ENCODE measurements at regions not wholly inside any gene's neighbourhood (a gene's known extent, or its start where the extent isn't known, plus 50 kb on each side); places are given as distances from the start of the nearest gene placed in this dataset.

- ChIA-PET CTCF (no interaction called here), POLR2A (no interaction called here)
- Histone ChIP-seq H3K27me3 (ENCODE audit: control insufficient read depth in 1 of 2, insufficient read depth in 2 of 2, low read length in 2 of 2) (no peaks in the 10 kb centered on the region), H3K36me3 (ENCODE audit: insufficient read depth, low read length) (no peaks in the 10 kb centered on the region), H3K4me1 (ENCODE audit: insufficient read depth, low read length) (no peaks in the 10 kb centered on the region), H3K4me3 (ENCODE audit: low read length) (no peak overlapping the region), H3K27ac (ENCODE audit: low read depth in 1 of 2, low read length in 2 of 2) (no peak overlapping the region), H3K9me3 (ENCODE audit: control insufficient read depth in 1 of 2, insufficient read depth in 1 of 2, low read length in 2 of 2) (peaks cover 0 to under 1% of the 10 kb centered on the region in 2 experiments)
- no peaks in the 10 kb centered on the region for H3K27me3 Mint-ChIP-seq
- H3K4me1 Mint-ChIP-seq (ENCODE audit: low read depth), result no peaks in the 10 kb centered on the region
- peaks cover 6% of the 10 kb centered on the region for H3K9me3 Mint-ChIP-seq
- intact Hi-C loops (cut with DNase I, micrococcal nuclease), result no loop called here
- H3K36me3 Mint-ChIP-seq (ENCODE audit: low read depth), result no peaks in the 10 kb centered on the region
- ATAC-seq (ENCODE audit: poor library complexity) (no peak), DNase-seq (no peak)
- no peak overlapping the region for H3K4me3 Mint-ChIP-seq
- H3K27ac Mint-ChIP-seq, result no peak overlapping the region
- TF ChIP-seq CTCF (IDR thresholded peaks at IDR 0.05), result no peak
Observed at GRCh38 chr5:158398360-158399201, 539.6 kb upstream of the CLINT1 start.

- Mint-ChIP-seq H3K4me3 (no peak overlapping the region), H3K9me3 (no peaks in the 10 kb centered on the region), H3K27ac (no peak overlapping the region), H3K4me1 (ENCODE audit: low read depth) (no peaks in the 10 kb centered on the region), H3K36me3 (ENCODE audit: low read depth) (no peaks in the 10 kb centered on the region), H3K27me3 (no peaks in the 10 kb centered on the region)
- no peak overlapping the region for H3K4me3 ChIP-seq (ENCODE audit: low read length)
- H3K27ac ChIP-seq (ENCODE audit: low read depth in 1 of 2, low read length in 2 of 2), result no peak overlapping the region
- POLR2A ChIA-PET, result no interaction called here
- no peaks in the 10 kb centered on the region for H3K4me1 ChIP-seq (ENCODE audit: insufficient read depth, low read length)
- DNase-seq (no peak), ATAC-seq (ENCODE audit: poor library complexity) (no peak)
- TF ChIP-seq CTCF (IDR thresholded peaks at IDR 0.05), result no peak
- H3K36me3 ChIP-seq (ENCODE audit: insufficient read depth, low read length), result no peaks in the 10 kb centered on the region
- no peaks in the 10 kb centered on the region for H3K9me3 ChIP-seq (ENCODE audit: control insufficient read depth in 1 of 2, insufficient read depth in 1 of 2, low read length in 2 of 2)
- intact Hi-C loops (cut with DNase I, micrococcal nuclease), result no loop called here
- CTCF ChIA-PET, result no interaction called here
- H3K27me3 ChIP-seq (ENCODE audit: control insufficient read depth in 1 of 2, insufficient read depth in 2 of 2, low read length in 2 of 2), result no peaks in the 10 kb centered on the region
Observed at GRCh38 chr5:158397278-158397677, 538.3 kb upstream of the CLINT1 start.

GRCh38 chr5:158394102-158394501, 535.2 kb upstream of the CLINT1 start:
- H3K4me3 ChIP-seq (ENCODE audit: low read length), result no peak overlapping the region
- H3K27ac ChIP-seq (ENCODE audit: low read depth in 1 of 2, low read length in 2 of 2), result no peak overlapping the region
- TF ChIP-seq CTCF (IDR thresholded peaks at IDR 0.05), result no peak
- ATAC-seq (ENCODE audit: poor library complexity) (no peak), DNase-seq (no peak)
- no peaks in the 10 kb centered on the region for H3K36me3 Mint-ChIP-seq (ENCODE audit: low read depth)
- no peaks in the 10 kb centered on the region for H3K4me1 Mint-ChIP-seq (ENCODE audit: low read depth)
- no peaks in the 10 kb centered on the region for H3K4me1 ChIP-seq (ENCODE audit: insufficient read depth, low read length)
- ChIA-PET POLR2A (no interaction called here), CTCF (no interaction called here)
- no peaks in the 10 kb centered on the region for H3K9me3 ChIP-seq (ENCODE audit: control insufficient read depth in 1 of 2, insufficient read depth in 1 of 2, low read length in 2 of 2)
- intact Hi-C loops (cut with DNase I, micrococcal nuclease), result no loop called here
- H3K36me3 ChIP-seq (ENCODE audit: insufficient read depth, low read length), result no peaks in the 10 kb centered on the region
- no peaks in the 10 kb centered on the region for H3K27me3 ChIP-seq (ENCODE audit: control insufficient read depth in 1 of 2, insufficient read depth in 2 of 2, low read length in 2 of 2)
- no peak overlapping the region for H3K4me3 Mint-ChIP-seq
- H3K27ac Mint-ChIP-seq, result no peak overlapping the region
- H3K9me3 Mint-ChIP-seq, result no peaks in the 10 kb centered on the region
- H3K27me3 Mint-ChIP-seq, result no peaks in the 10 kb centered on the region

Data from CD4-positive, alpha-beta T cell (primary cell).